SK-N-SH (cell line): ENCODE measurements at regions not wholly inside any gene's neighbourhood (a gene's known extent, or its start where the extent isn't known, plus 50 kb on each side); places are given as distances from the start of the nearest gene placed in this dataset.
A peak's percentile ranks its signal among the peaks of the same experiment; 100 is the strongest.

Experiments used
- CTCF ChIA-PET: fragments of 300-600, 350-600 bp; formaldehyde crosslinking; extraction: SDS; loops from one replicate; lab custom pipeline; 2021; lab: Yijun Ruan, JAX
- POLR2A ChIA-PET: fragments of 350-600 bp; sonication (Branson Sonifier 250); formaldehyde crosslinking; extraction: SDS; loops from one replicate; lab custom pipeline; 2020; ENCODE audit warnings: antibody characterized with exemption, inconsistent platforms; lab: Yijun Ruan, JAX
- DNase-seq: peaks from one replicate; pipeline ENCODE4 v3.0.0; 2012
- H2AFZ ChIP-seq: fragments of 200-600 bp; sonication (generic); 2 replicates; pipeline ENCODE4 v1.8.1; 2016; ENCODE audit warnings: antibody characterized with exemption, mild to moderate bottlenecking, low read depth
- H3F3A ChIP-seq: fragments of 200-600 bp; sonication (generic); replicated peaks from 2 replicates; pipeline ENCODE3; 2016; ENCODE audit warnings: antibody characterized with exemption, mild to moderate bottlenecking; ENCODE audit not compliant: insufficient read depth
- H3K27ac ChIP-seq, 2 experiments: fragments of 200-500 bp in 1 of 2; fragments of 200-600 bp in 1 of 2; sonication (Bioruptor generic) in 1 of 2; sonication (generic), shearing (Covaris generic) in 1 of 2; 2 replicates each; pipeline versions ENCODE4 v1.5.1 to v1.6.1; 2014 to 2016; ENCODE audit warnings: low read depth in 2 of 2, inconsistent platforms in 1 of 2, low read length in 1 of 2, mild to moderate bottlenecking in 1 of 2, mixed read lengths in 1 of 2
- H3K27me3 ChIP-seq: fragments of 200-600 bp; sonication (generic), shearing (Covaris generic); 2 replicates; pipeline ENCODE4 v1.6.1; 2016; ENCODE audit warnings: mixed run types; ENCODE audit not compliant: insufficient read depth
- H3K36me3 ChIP-seq, 2 experiments: fragments of 200-500 bp in 1 of 2; fragments of 200-600 bp in 1 of 2; sonication (Bioruptor generic) in 1 of 2; sonication (generic) in 1 of 2; replicated peaks in 1 of 2; 2 replicates each; pipeline versions ENCODE3 to v1.5.1; 2014 to 2016; ENCODE audit warnings: low read length in 1 of 2, mild to moderate bottlenecking in 1 of 2; ENCODE audit not compliant: insufficient read depth in 2 of 2, control insufficient read depth in 1 of 2
- H3K4me1 ChIP-seq, 2 experiments: fragments of 200-500 bp in 1 of 2; fragments of 200-600 bp in 1 of 2; sonication (Bioruptor generic) in 1 of 2; sonication (generic), shearing (Covaris generic) in 1 of 2; 2 replicates each; pipeline versions ENCODE4 v1.5.1 to v1.6.1; 2014 to 2016; ENCODE audit warnings: low read depth in 1 of 2, low read length in 1 of 2, mixed run types in 1 of 2; ENCODE audit not compliant: insufficient read depth in 2 of 2, control insufficient read depth in 1 of 2
- H3K4me2 ChIP-seq: fragments of 200-600 bp; sonication (generic), shearing (Covaris generic); 2 replicates; pipeline ENCODE4 v1.6.1; 2017; ENCODE audit warnings: mixed run types
- H3K4me3 ChIP-seq, 2 experiments: fragments of 200-500 bp in 1 of 2; fragments of 200-600 bp in 1 of 2; sonication (Bioruptor generic) in 1 of 2; sonication (generic), shearing (Covaris generic) in 1 of 2; 2 replicates each; pipeline versions ENCODE4 v1.5.1 to v1.8.1; 2014 to 2016; ENCODE audit warnings: low read depth in 2 of 2, inconsistent platforms in 1 of 2, low read length in 1 of 2, mild to moderate bottlenecking in 1 of 2, mixed read lengths in 1 of 2, moderate library complexity in 1 of 2
- H3K79me2 ChIP-seq: fragments of 200-600 bp; sonication (generic); 2 replicates; pipeline ENCODE4 v1.8.1; 2017; ENCODE audit warnings: mild to moderate bottlenecking; ENCODE audit not compliant: insufficient read depth
- H3K9ac ChIP-seq: fragments of 200-600 bp; sonication (generic); 2 replicates; pipeline ENCODE4 v1.6.1; 2017; ENCODE audit warnings: mixed run types
- H3K9me2 ChIP-seq: fragments of 200-600 bp; sonication (generic); 2 replicates; pipeline ENCODE4 v1.6.1; 2017; ENCODE audit warnings: mixed run types
- H3K9me3 ChIP-seq: fragments of 200-600 bp; sonication (generic); 2 replicates; pipeline ENCODE4 v1.6.1; 2017; ENCODE audit warnings: mixed run types, mild to moderate bottlenecking, moderate library complexity
- H4K20me1 ChIP-seq: fragments of 200-600 bp; sonication (generic); 2 replicates; pipeline ENCODE4 v1.6.1; 2017; ENCODE audit warnings: mild to moderate bottlenecking, mixed run types; ENCODE audit not compliant: insufficient read depth
- CHD2 ChIP-seq: fragments of 150-350 bp; IDR thresholded peaks from 2 replicates; pipeline ENCODE4 v1.6.1; 2018; ENCODE audit warnings: low read length; ENCODE audit not compliant: partially characterized antibody
- EZH2phosphoT487 ChIP-seq: fragments of 200-600 bp; sonication (generic); IDR thresholded peaks from 2 replicates; pipeline ENCODE4 v1.6.1; 2017; ENCODE audit warnings: low read depth, mixed run types, mild to moderate bottlenecking, antibody characterized with exemption, moderate library complexity, borderline replicate concordance
- GABPA ChIP-seq: IDR thresholded peaks from 2 replicates; pipeline ENCODE4 v1.4.0; 2012; ENCODE audit warnings: low read depth, mild to moderate bottlenecking
- JUND ChIP-seq: IDR thresholded peaks from 2 replicates; pipeline ENCODE4 v1.4.0; 2012
- MAX ChIP-seq: IDR thresholded peaks from 2 replicates; pipeline ENCODE4 v1.4.0; 2012; ENCODE audit warnings: low read depth
- RFX5 ChIP-seq: IDR thresholded peaks from 2 replicates; pipeline ENCODE4 v1.6.1; 2012; ENCODE audit warnings: mild to moderate bottlenecking, improper control_type of control experiment, low read length
- SMC3 ChIP-seq: IDR thresholded peaks from 2 replicates; pipeline ENCODE4 v1.6.1; 2012; ENCODE audit warnings: low read depth, low read length, improper control_type of control experiment
- TAF1 ChIP-seq: IDR thresholded peaks from 2 replicates; pipeline ENCODE4 v1.6.1; 2012; ENCODE audit warnings: low read depth, mild to moderate bottlenecking, low read length, moderate library complexity, borderline replicate concordance
- TCF12 ChIP-seq: IDR thresholded peaks from 2 replicates; pipeline ENCODE4 v1.4.0; 2012
- TEAD4 ChIP-seq: IDR thresholded peaks from 2 replicates; pipeline ENCODE4 v1.4.0; 2012; ENCODE audit warnings: mild to moderate bottlenecking, borderline replicate concordance; ENCODE audit not compliant: insufficient read depth
- USF1 ChIP-seq: IDR thresholded peaks from 2 replicates; pipeline ENCODE4 v1.4.0; 2012; ENCODE audit warnings: low read depth, borderline replicate concordance
- YY1 ChIP-seq: IDR thresholded peaks from 2 replicates; pipeline ENCODE4 v1.4.0; 2012; ENCODE audit warnings: low read depth, mild to moderate bottlenecking
- ZBTB33 ChIP-seq: IDR thresholded peaks from 2 replicates; pipeline ENCODE4 v1.4.0; 2012; ENCODE audit warnings: low read depth, borderline replicate concordance
- WGBS: methylation state at CpG from one replicate; pipeline ENCODE4 v1.1.6; 2017; ENCODE audit warnings: low lambda C conversion rate; 5-methylcytosine and 5-hydroxymethylcytosine counted together
- TF ChIP-seq, protein P1 (sequence below): fragments of 150-350 bp; IDR thresholded peaks from 2 replicates; pipeline ENCODE4 v1.6.1; 2016; ENCODE audit warnings: mild to moderate bottlenecking, low read depth, low read length

GRCh38 chr2:43000242-43001054, 208.1 kb upstream of the HAAO start (continued):
- TF ChIP-seq MAX (no peak), YY1 (no peak), RFX5 (no peak), TCF12 (no peak), GABPA (no peak), USF1 (no peak), SMC3 (no peak), TEAD4 (no peak), CHD2 (no peak)

GRCh38 chr2:42999856-43000241, 207.5 kb upstream of the HAAO start:
- POLR2A ChIA-PET = no interaction called here
- Histone ChIP-seq H3K27me3 (no peaks in the 10 kb centered on the region), H3F3A (no peaks in the 10 kb centered on the region), H3K4me1 (no peaks in the 10 kb centered on the region), H3K9me2 (no peaks in the 10 kb centered on the region), H4K20me1 (no peaks in the 10 kb centered on the region), H3K9ac (no peak overlapping the region), H3K4me3 (no peak overlapping the region), H3K79me2 (no peaks in the 10 kb centered on the region)
- 98% methylated on average over 5 of the region's 7 CpGs for WGBS
- CTCF ChIA-PET = interaction anchor here (0.6 to 1.3 kb wide), 2 partner anchors 24 to 25 kb away, joined by 3 to 7 read pairs; no protein-coding TSS in a partner anchor
- TF ChIP-seq, protein P1, sequence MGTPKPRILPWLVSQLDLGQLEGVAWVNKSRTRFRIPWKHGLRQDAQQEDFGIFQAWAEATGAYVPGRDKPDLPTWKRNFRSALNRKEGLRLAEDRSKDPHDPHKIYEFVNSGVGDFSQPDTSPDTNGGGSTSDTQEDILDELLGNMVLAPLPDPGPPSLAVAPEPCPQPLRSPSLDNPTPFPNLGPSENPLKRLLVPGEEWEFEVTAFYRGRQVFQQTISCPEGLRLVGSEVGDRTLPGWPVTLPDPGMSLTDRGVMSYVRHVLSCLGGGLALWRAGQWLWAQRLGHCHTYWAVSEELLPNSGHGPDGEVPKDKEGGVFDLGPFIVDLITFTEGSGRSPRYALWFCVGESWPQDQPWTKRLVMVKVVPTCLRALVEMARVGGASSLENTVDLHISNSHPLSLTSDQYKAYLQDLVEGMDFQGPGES = no peak
- TF ChIP-seq CHD2 (no peak), EZH2phosphoT487 (no peak), TCF12 (no peak), TEAD4 (no peak), JUND (no peak), USF1 (no peak), ZBTB33 (no peak), TAF1 (no peak)
- TF ChIP-seq, all 33 proteins: peak for 0
- DNase-seq = peak; percentile 20
- Histone ChIP-seq H3K36me3 (no peaks in the 10 kb centered on the region), H3K9me3 (no peaks in the 10 kb centered on the region), H2AFZ (no peak overlapping the region), H3K4me2 (no peak overlapping the region), H3K27ac (no peak overlapping the region)
